Activated naive CD4-positive, alpha-beta T cell treated with anti-CD3 and anti-CD28 coated beads, Interleukin-2, amount 10 ng/mL, durations not matched to agents 7 days and 5 days (primary cell): ENCODE measurements at regions not wholly inside any gene's neighbourhood (a gene's known extent, or its start where the extent isn't known, plus 50 kb on each side); places are given as distances from the start of the nearest gene placed in this dataset.

ENCODE experiments used
- CTCF ChIA-PET: fragments of 350-600 bp; sonication (Branson Sonifier 250); formaldehyde crosslinking; loops from one replicate; lab custom pipeline; 2021; ENCODE audit warnings: antibody characterized with exemption; lab: Charles Lee
- DNase-seq: peaks from one replicate; pipeline ENCODE4 v3.0.0-alpha.2; 2020
- H3K27ac Mint-ChIP-seq: one replicate; pipeline ENCODE4 v1.8.0; 2021; ENCODE audit warnings: mild to moderate bottlenecking, moderate library complexity, mixed read lengths
- H3K27me3 Mint-ChIP-seq: one replicate; pipeline ENCODE4 v1.8.0; 2021; ENCODE audit warnings: mild to moderate bottlenecking, mixed read lengths
- H3K36me3 Mint-ChIP-seq: one replicate; pipeline ENCODE4 v1.8.0; 2021; ENCODE audit warnings: mixed read lengths
- H3K4me1 Mint-ChIP-seq: one replicate; pipeline ENCODE4 v1.8.0; 2021; ENCODE audit warnings: mixed read lengths
- H3K4me3 Mint-ChIP-seq: one replicate; pipeline ENCODE4 v1.8.0; 2021; ENCODE audit warnings: mild to moderate bottlenecking, moderate library complexity, mixed read lengths
- H3K9me3 Mint-ChIP-seq: one replicate; pipeline ENCODE4 v1.8.0; 2021; ENCODE audit warnings: mixed read lengths

- no peak overlapping the region for H3K4me3 Mint-ChIP-seq
- peaks cover 4% of the 10 kb centered on the region for H3K27me3 Mint-ChIP-seq
- CTCF ChIA-PET = no interaction called here
These were observed 84.0 kb upstream of the B3GAT2 start for GRCh38 chr6:71040841-71041240.

GRCh38 chr6:71043902-71044301 lies 87.0 kb upstream of the B3GAT2 start:
- H3K4me1 Mint-ChIP-seq = no peaks in the 10 kb centered on the region
- H3K36me3 Mint-ChIP-seq = no peaks in the 10 kb centered on the region
- H3K9me3 Mint-ChIP-seq = no peaks in the 10 kb centered on the region
- no peak overlapping the region for H3K27ac Mint-ChIP-seq
- DNase-seq = no peak
- CTCF ChIA-PET = no interaction called here
- no peak overlapping the region for H3K4me3 Mint-ChIP-seq
- peaks cover 4% of the 10 kb centered on the region for H3K27me3 Mint-ChIP-seq

More at GRCh38 chr6:71040841-71041240, 84.0 kb upstream of the B3GAT2 start:
- Mint-ChIP-seq H3K27ac (no peak overlapping the region), H3K4me1 (no peaks in the 10 kb centered on the region), H3K9me3 (no peaks in the 10 kb centered on the region), H3K36me3 (no peaks in the 10 kb centered on the region)
- no peak for DNase-seq

GRCh38 chr6:71044753-71045152 lies 87.9 kb upstream of the B3GAT2 start:
- H3K4me1 Mint-ChIP-seq = no peaks in the 10 kb centered on the region
- H3K27ac Mint-ChIP-seq = no peak overlapping the region
- peaks cover 4% of the 10 kb centered on the region for H3K27me3 Mint-ChIP-seq
- H3K36me3 Mint-ChIP-seq = no peaks in the 10 kb centered on the region
- CTCF ChIA-PET = no interaction called here
- H3K4me3 Mint-ChIP-seq = no peak overlapping the region
- no peaks in the 10 kb centered on the region for H3K9me3 Mint-ChIP-seq
- DNase-seq = no peak

- Mint-ChIP-seq H3K27me3 (peaks cover under 1% of the 10 kb centered on the region), H3K9me3 (no peaks in the 10 kb centered on the region), H3K36me3 (no peaks in the 10 kb centered on the region), H3K27ac (no peak overlapping the region), H3K4me1 (no peaks in the 10 kb centered on the region), H3K4me3 (no peak overlapping the region)
- CTCF ChIA-PET = no interaction called here
- no peak for DNase-seq
These were observed 88.4 kb upstream of the B3GAT2 start for GRCh38 chr6:71045296-71045695.

GRCh38 chr6:71047417-71047816 lies 90.6 kb upstream of the B3GAT2 start:
- Mint-ChIP-seq H3K27ac (no peak overlapping the region), H3K36me3 (no peaks in the 10 kb centered on the region), H3K4me1 (no peaks in the 10 kb centered on the region), H3K4me3 (no peak overlapping the region), H3K9me3 (no peaks in the 10 kb centered on the region), H3K27me3 (peaks cover 4% of the 10 kb centered on the region)
- no peak for DNase-seq
- CTCF ChIA-PET = no interaction called here

GRCh38 chr6:71048320-71049164 lies 91.7 kb upstream of the B3GAT2 start:
- no peak overlapping the region for H3K27ac Mint-ChIP-seq
- H3K4me1 Mint-ChIP-seq = no peaks in the 10 kb centered on the region
- H3K4me3 Mint-ChIP-seq = no peak overlapping the region
- CTCF ChIA-PET = no interaction called here
- no peaks in the 10 kb centered on the region for H3K9me3 Mint-ChIP-seq
- no peaks in the 10 kb centered on the region for H3K36me3 Mint-ChIP-seq
- peaks cover 4% of the 10 kb centered on the region for H3K27me3 Mint-ChIP-seq
- no peak for DNase-seq

GRCh38 chr6:71049198-71049770 lies 92.4 kb upstream of the B3GAT2 start:
- CTCF ChIA-PET = no interaction called here
- no peaks in the 10 kb centered on the region for H3K4me1 Mint-ChIP-seq

GRCh38 chr6:71053475-71053874 lies 96.6 kb upstream of the B3GAT2 start:
- DNase-seq = no peak
- CTCF ChIA-PET = no interaction called here
- peaks cover 4% of the 10 kb centered on the region for H3K27me3 Mint-ChIP-seq
- no peak overlapping the region for H3K27ac Mint-ChIP-seq
- no peak overlapping the region for H3K4me3 Mint-ChIP-seq
- H3K36me3 Mint-ChIP-seq = no peaks in the 10 kb centered on the region
- H3K9me3 Mint-ChIP-seq = no peaks in the 10 kb centered on the region
- H3K4me1 Mint-ChIP-seq = no peaks in the 10 kb centered on the region

More at GRCh38 chr6:71049198-71049770, 92.4 kb upstream of the B3GAT2 start:
- no peaks in the 10 kb centered on the region for H3K36me3 Mint-ChIP-seq
- H3K9me3 Mint-ChIP-seq = no peaks in the 10 kb centered on the region
- peaks cover 4% of the 10 kb centered on the region for H3K27me3 Mint-ChIP-seq
- no peak for DNase-seq
- H3K4me3 Mint-ChIP-seq = no peak overlapping the region
- no peak overlapping the region for H3K27ac Mint-ChIP-seq

- Mint-ChIP-seq H3K36me3 (no peaks in the 10 kb centered on the region), H3K27me3 (peaks cover 4% of the 10 kb centered on the region), H3K4me3 (no peak overlapping the region), H3K4me1 (no peaks in the 10 kb centered on the region), H3K9me3 (no peaks in the 10 kb centered on the region), H3K27ac (no peak overlapping the region)
- no peak for DNase-seq
- CTCF ChIA-PET = no interaction called here
These were observed 99.8 kb upstream of the B3GAT2 start for GRCh38 chr6:71056656-71057055.

GRCh38 chr6:71066153-71066552 lies 109.3 kb upstream of the B3GAT2 start:
- CTCF ChIA-PET = no interaction called here
- Mint-ChIP-seq H3K36me3 (no peaks in the 10 kb centered on the region), H3K4me1 (no peaks in the 10 kb centered on the region)

GRCh38 chr6:71067816-71068215 lies 111.0 kb upstream of the B3GAT2 start:
- H3K4me3 Mint-ChIP-seq = no peak overlapping the region
- H3K36me3 Mint-ChIP-seq = no peaks in the 10 kb centered on the region
- DNase-seq = no peak
- H3K27ac Mint-ChIP-seq = no peak overlapping the region
- H3K27me3 Mint-ChIP-seq = no peaks in the 10 kb centered on the region
- no peaks in the 10 kb centered on the region for H3K9me3 Mint-ChIP-seq
- CTCF ChIA-PET = no interaction called here
- no peaks in the 10 kb centered on the region for H3K4me1 Mint-ChIP-seq

More at GRCh38 chr6:71066153-71066552, 109.3 kb upstream of the B3GAT2 start:
- H3K27ac Mint-ChIP-seq = no peak overlapping the region
- no peak for DNase-seq
- H3K9me3 Mint-ChIP-seq = no peaks in the 10 kb centered on the region
- no peak overlapping the region for H3K4me3 Mint-ChIP-seq
- H3K27me3 Mint-ChIP-seq = no peaks in the 10 kb centered on the region

- Mint-ChIP-seq H3K9me3 (peaks cover under 1% of the 10 kb centered on the region), H3K4me3 (no peak overlapping the region), H3K27ac (no peak overlapping the region), H3K36me3 (no peaks in the 10 kb centered on the region), H3K4me1 (no peaks in the 10 kb centered on the region), H3K27me3 (no peaks in the 10 kb centered on the region)
- CTCF ChIA-PET = no interaction called here
- DNase-seq = no peak
These were observed 115.6 kb upstream of the B3GAT2 start for GRCh38 chr6:71072508-71072907.

GRCh38 chr6:71077655-71078054 lies 120.8 kb upstream of the B3GAT2 start:
- CTCF ChIA-PET = no interaction called here
- Mint-ChIP-seq H3K4me1 (no peaks in the 10 kb centered on the region), H3K27me3 (no peaks in the 10 kb centered on the region), H3K36me3 (no peaks in the 10 kb centered on the region), H3K4me3 (no peak overlapping the region), H3K27ac (no peak overlapping the region), H3K9me3 (peaks cover 5% of the 10 kb centered on the region)
- DNase-seq = no peak

- H3K9me3 Mint-ChIP-seq = peaks cover 5% of the 10 kb centered on the region
- no peaks in the 10 kb centered on the region for H3K27me3 Mint-ChIP-seq
- no peak overlapping the region for H3K4me3 Mint-ChIP-seq
- no peaks in the 10 kb centered on the region for H3K36me3 Mint-ChIP-seq
- CTCF ChIA-PET = no interaction called here
- no peak for DNase-seq
- no peaks in the 10 kb centered on the region for H3K4me1 Mint-ChIP-seq
- no peak overlapping the region for H3K27ac Mint-ChIP-seq
These were observed 122.8 kb upstream of the B3GAT2 start for GRCh38 chr6:71079677-71080076.

GRCh38 chr6:71080133-71080532 lies 123.3 kb upstream of the B3GAT2 start:
- Mint-ChIP-seq H3K36me3 (no peaks in the 10 kb centered on the region), H3K27me3 (no peaks in the 10 kb centered on the region), H3K4me3 (no peak overlapping the region), H3K4me1 (no peaks in the 10 kb centered on the region), H3K9me3 (peaks cover 5% of the 10 kb centered on the region), H3K27ac (no peak overlapping the region)
- DNase-seq = no peak
- CTCF ChIA-PET = no interaction called here
